ENCODE measurements at regions not wholly inside any gene's neighbourhood (a gene's known extent, or its start where the extent isn't known, plus 50 kb on each side); places are given as distances from the start of the nearest gene placed in this dataset.

- H3K27ac Mint-ChIP-seq = no peak overlapping the region; the same call in 1 of the 2 replicates
- no peak for TF ChIP-seq NR1H2 (CRISPR knock-in tag; IDR thresholded peaks at IDR 0.05)
- no peak for TF ChIP-seq MAX (CRISPR knock-in tag; IDR thresholded peaks at IDR 0.05)
- no peak for TF ChIP-seq SMAD3 (CRISPR knock-in tag; IDR thresholded peaks at IDR 0.05; ENCODE audit: borderline replicate concordance)
- no peak for TF ChIP-seq ZNF232 (CRISPR knock-in tag; IDR thresholded peaks at IDR 0.05)
- no peak for TF ChIP-seq ZNF263 (CRISPR knock-in tag; IDR thresholded peaks at IDR 0.05; ENCODE audit: low read depth)
- TF ChIP-seq ZNF512 (CRISPR knock-in tag; IDR thresholded peaks at IDR 0.05; ENCODE audit: borderline replicate concordance) = no peak
- no peak for TF ChIP-seq RORB (CRISPR knock-in tag; IDR thresholded peaks at IDR 0.05)
- no peak for TF ChIP-seq SP1 (CRISPR knock-in tag; conservative IDR thresholded peaks at IDR 0.05)
- TF ChIP-seq, protein P1, sequence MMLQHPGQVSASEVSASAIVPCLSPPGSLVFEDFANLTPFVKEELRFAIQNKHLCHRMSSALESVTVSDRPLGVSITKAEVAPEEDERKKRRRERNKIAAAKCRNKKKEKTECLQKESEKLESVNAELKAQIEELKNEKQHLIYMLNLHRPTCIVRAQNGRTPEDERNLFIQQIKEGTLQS (CRISPR knock-in tag; conservative IDR thresholded peaks at IDR 0.05) = no peak
- TF ChIP-seq FOXK1 (CRISPR knock-in tag; IDR thresholded peaks at IDR 0.05) = no peak
- TF ChIP-seq GTF2I (CRISPR knock-in tag; conservative IDR thresholded peaks at IDR 0.05) = no peak
- no peak for TF ChIP-seq NR2C2 (CRISPR knock-in tag; IDR thresholded peaks at IDR 0.05)
- no peak overlapping the region for H3K4me3 Mint-ChIP-seq
- POLR2A ChIA-PET = no interaction called here
- DNase-seq (ENCODE audit: low spot score) (no peak), ATAC-seq (no peak; the same call in none of the 2 replicates)
- H3K27me3 Mint-ChIP-seq (ENCODE audit: low read depth) = peaks cover 9% of the 10 kb centered on the region; the same call in 1 of the 2 replicates
- peaks cover 13% of the 10 kb centered on the region for H3K36me3 Mint-ChIP-seq
- peaks cover 20% of the 10 kb centered on the region for H3K9me3 Mint-ChIP-seq
- CTCF ChIA-PET = no interaction called here
- peaks cover 53% of the 10 kb centered on the region for H3K4me1 Mint-ChIP-seq
These were observed 668.6 kb downstream of the UTRN start for GRCh38 chr6:144953552-144954240.

- no peak for TF ChIP-seq ATF1 (CRISPR knock-in tag; IDR thresholded peaks at IDR 0.05)
- TF ChIP-seq JAZF1 (CRISPR knock-in tag; IDR thresholded peaks at IDR 0.05) = no peak
- TF ChIP-seq, protein P2, sequence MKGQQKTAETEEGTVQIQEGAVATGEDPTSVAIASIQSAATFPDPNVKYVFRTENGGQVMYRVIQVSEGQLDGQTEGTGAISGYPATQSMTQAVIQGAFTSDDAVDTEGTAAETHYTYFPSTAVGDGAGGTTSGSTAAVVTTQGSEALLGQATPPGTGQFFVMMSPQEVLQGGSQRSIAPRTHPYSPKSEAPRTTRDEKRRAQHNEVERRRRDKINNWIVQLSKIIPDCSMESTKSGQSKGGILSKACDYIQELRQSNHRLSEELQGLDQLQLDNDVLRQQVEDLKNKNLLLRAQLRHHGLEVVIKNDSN (CRISPR knock-in tag; IDR thresholded peaks at IDR 0.05) = no peak
- no peak for TF ChIP-seq AFF4 (CRISPR knock-in tag; IDR thresholded peaks at IDR 0.05; ENCODE audit: borderline replicate concordance)
- TF ChIP-seq ZNF416 (CRISPR knock-in tag; IDR thresholded peaks at IDR 0.05) = no peak
- no peak for TF ChIP-seq NR2C2 (CRISPR knock-in tag; IDR thresholded peaks at IDR 0.05)
- TF ChIP-seq IRF2 (CRISPR knock-in tag; IDR thresholded peaks at IDR 0.05; ENCODE audit: borderline replicate concordance, low read depth) = no peak
- no peak for TF ChIP-seq EMX1 (CRISPR knock-in tag; IDR thresholded peaks at IDR 0.05)
- H3K36me3 Mint-ChIP-seq = peaks cover 13% of the 10 kb centered on the region
- H3K9me3 Mint-ChIP-seq = peaks cover 20% of the 10 kb centered on the region
- H3K27ac Mint-ChIP-seq = no peak overlapping the region
- peaks cover 53% of the 10 kb centered on the region for H3K4me1 Mint-ChIP-seq
- ATAC-seq (no peak), DNase-seq (ENCODE audit: low spot score) (no peak)
- ChIA-PET POLR2A (no interaction called here), CTCF (no interaction called here)
- H3K4me3 Mint-ChIP-seq = no peak overlapping the region
- peaks cover 9% of the 10 kb centered on the region; the same call in 1 of the 2 replicates for H3K27me3 Mint-ChIP-seq (ENCODE audit: low read depth)
These were observed 669.1 kb downstream of the UTRN start for GRCh38 chr6:144954241-144954556.

All from WTC11 (cell line).